ENCODE measurements at regions not wholly inside any gene's neighbourhood (a gene's known extent, or its start where the extent isn't known, plus 50 kb on each side); places are given as distances from the start of the nearest gene placed in this dataset.

DNA sequence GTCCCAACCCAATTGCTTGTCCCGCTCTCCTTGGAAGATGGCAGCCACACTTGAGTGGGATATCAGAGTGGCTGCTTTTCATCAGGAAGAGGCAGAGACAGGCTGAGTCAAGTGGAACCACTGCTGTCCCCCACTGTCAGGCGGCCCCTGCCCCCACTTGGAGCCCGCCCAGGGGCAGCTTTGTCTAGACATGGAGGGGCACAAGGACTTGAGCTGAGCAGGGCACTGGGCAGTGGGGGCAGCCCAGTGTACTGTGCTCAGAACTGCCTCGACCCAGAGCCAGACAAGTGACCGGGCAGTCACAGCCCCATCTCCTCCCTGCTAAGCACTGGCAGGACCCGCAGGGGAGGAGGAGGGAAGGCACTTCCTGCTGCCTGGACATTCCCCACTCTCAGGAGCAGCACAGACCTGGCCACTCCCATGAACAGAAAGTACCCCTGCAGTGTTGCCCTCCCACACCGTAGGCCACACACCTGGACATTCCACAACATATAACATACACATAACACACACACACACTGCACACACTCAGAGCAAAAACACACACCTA, 91.0 kb downstream of the MRPL36 start:
- POLR2A ChIA-PET: no interaction called here

DNA sequence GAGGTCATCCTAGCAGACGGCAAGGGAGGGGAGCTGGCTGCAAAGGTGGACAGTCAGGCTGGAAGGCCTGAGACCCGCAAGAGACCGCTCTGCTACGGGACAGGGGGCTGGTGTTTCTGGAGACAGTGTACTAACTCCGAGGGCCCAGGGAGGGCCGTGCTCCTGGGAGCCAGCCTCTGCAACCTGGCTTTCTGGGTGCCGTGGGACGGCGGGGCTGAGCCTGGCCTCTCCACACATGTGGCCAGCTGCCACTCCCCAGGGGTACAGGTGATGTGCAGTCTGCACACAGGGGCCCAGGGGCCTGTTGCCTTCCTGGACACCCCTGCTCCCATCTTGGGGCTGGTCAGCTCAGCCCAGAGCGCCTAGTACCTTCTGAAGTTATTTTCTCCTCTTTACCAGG, 92.2 kb downstream of the MRPL36 start:
- peaks cover 0 to 11% (median 0%) of the 10 kb centered on the region in 3 donors for H3K9me3 ChIP-seq (ENCODE audit: control extremely low read depth in 1 of 3, control insufficient read depth in 2 of 3, insufficient read depth in 1 of 3, low read length in 2 of 3)
- no peak overlapping the region for H3K9ac ChIP-seq (ENCODE audit: low read length)
- WGBS (ENCODE audit: insufficient coverage): 93% methylated on average over 9 of the region's 10 CpGs
- Mint-ChIP-seq H3K4me3 (no peak overlapping the region), H3K9me3 (ENCODE audit: insufficient read depth) (no peaks in the 10 kb centered on the region), H3K4me1 (peaks cover 4% of the 10 kb centered on the region), H3K27me3 (peaks cover 50% of the 10 kb centered on the region), H3K27ac (no peak overlapping the region)
- no peaks in the 10 kb centered on the region for H3K4me1 ChIP-seq (ENCODE audit: control insufficient read depth in 2 of 2, insufficient read depth in 2 of 2, low read length in 2 of 2)
- TF ChIP-seq, protein P1, sequence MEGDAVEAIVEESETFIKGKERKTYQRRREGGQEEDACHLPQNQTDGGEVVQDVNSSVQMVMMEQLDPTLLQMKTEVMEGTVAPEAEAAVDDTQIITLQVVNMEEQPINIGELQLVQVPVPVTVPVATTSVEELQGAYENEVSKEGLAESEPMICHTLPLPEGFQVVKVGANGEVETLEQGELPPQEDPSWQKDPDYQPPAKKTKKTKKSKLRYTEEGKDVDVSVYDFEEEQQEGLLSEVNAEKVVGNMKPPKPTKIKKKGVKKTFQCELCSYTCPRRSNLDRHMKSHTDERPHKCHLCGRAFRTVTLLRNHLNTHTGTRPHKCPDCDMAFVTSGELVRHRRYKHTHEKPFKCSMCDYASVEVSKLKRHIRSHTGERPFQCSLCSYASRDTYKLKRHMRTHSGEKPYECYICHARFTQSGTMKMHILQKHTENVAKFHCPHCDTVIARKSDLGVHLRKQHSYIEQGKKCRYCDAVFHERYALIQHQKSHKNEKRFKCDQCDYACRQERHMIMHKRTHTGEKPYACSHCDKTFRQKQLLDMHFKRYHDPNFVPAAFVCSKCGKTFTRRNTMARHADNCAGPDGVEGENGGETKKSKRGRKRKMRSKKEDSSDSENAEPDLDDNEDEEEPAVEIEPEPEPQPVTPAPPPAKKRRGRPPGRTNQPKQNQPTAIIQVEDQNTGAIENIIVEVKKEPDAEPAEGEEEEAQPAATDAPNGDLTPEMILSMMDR (IDR thresholded peaks at IDR 0.05): no peak
- no peak for TF ChIP-seq EZH2 (IDR thresholded peaks at IDR 0.05; ENCODE audit: borderline replicate concordance, insufficient read depth, low read depth, low read length, poor library complexity, severe bottlenecking)
- intact Hi-C loops (cut with micrococcal nuclease): no loop called here
- H3K27me3 ChIP-seq (replicated peaks in 1 of 4; ENCODE audit: control extremely low read depth in 1 of 4, control insufficient read depth in 3 of 4, insufficient read depth in 4 of 4, low read length in 3 of 4): peaks cover 0 to 26% (median 4%) of the 10 kb centered on the region in 4 experiments
- H4K20me1 ChIP-seq (ENCODE audit: control insufficient read depth, insufficient read depth, low read length, poor library complexity, severe bottlenecking): no peaks in the 10 kb centered on the region
- no peak overlapping the region for H3K4me2 ChIP-seq (replicated peaks; ENCODE audit: low read depth, low read length, poor library complexity, severe bottlenecking)
- no peaks in the 10 kb centered on the region for H3K36me3 ChIP-seq (replicated peaks in 1 of 2; ENCODE audit: control extremely low read depth in 1 of 2, control insufficient read depth in 1 of 2, extremely low read depth in 1 of 2, insufficient read depth in 2 of 2, low read length in 1 of 2)
- H3K27ac ChIP-seq (ENCODE audit: low read length in 2 of 2): no peak overlapping the region
- no peaks in the 10 kb centered on the region for H3K79me2 ChIP-seq (ENCODE audit: control insufficient read depth, insufficient read depth, low read length)
- DNase-seq (no peak), ATAC-seq (ENCODE audit: low read depth) (no peak)
- ChIA-PET POLR2A (no interaction called here), CTCF (no interaction called here)
- no peak overlapping the region for H2AFZ ChIP-seq (ENCODE audit: insufficient read depth, low read depth, low read length, poor library complexity, severe bottlenecking)
- H3K4me3 ChIP-seq (ENCODE audit: control extremely low read depth in 1 of 5, extremely low read depth in 1 of 5, insufficient read depth in 1 of 5, low read depth in 2 of 5, low read length in 4 of 5): no peak overlapping the region

More for the DNA sequence above, 91.0 kb downstream of the MRPL36 start:
- H3K4me1 ChIP-seq (ENCODE audit: control insufficient read depth in 2 of 2, insufficient read depth in 2 of 2, low read length in 2 of 2): no peaks in the 10 kb centered on the region
- DNase-seq: no peak
- no peak overlapping the region for H2AFZ ChIP-seq (ENCODE audit: insufficient read depth, low read depth, low read length, poor library complexity, severe bottlenecking)
- H3K36me3 ChIP-seq (replicated peaks in 1 of 2; ENCODE audit: control extremely low read depth in 1 of 2, control insufficient read depth in 1 of 2, extremely low read depth in 1 of 2, insufficient read depth in 2 of 2, low read length in 1 of 2): no peaks in the 10 kb centered on the region
- 68% methylated on average over 5 of the region's 7 CpGs for WGBS (ENCODE audit: insufficient coverage)
- H3K79me2 ChIP-seq (ENCODE audit: control insufficient read depth, insufficient read depth, low read length): no peaks in the 10 kb centered on the region
- H3K4me3 ChIP-seq (ENCODE audit: control extremely low read depth in 1 of 5, extremely low read depth in 1 of 5, insufficient read depth in 1 of 5, low read depth in 2 of 5, low read length in 4 of 5): no peak overlapping the region
- H3K4me1 Mint-ChIP-seq: peaks cover 4% of the 10 kb centered on the region
- CTCF ChIA-PET: no interaction called here
- no peak overlapping the region for H3K4me2 ChIP-seq (replicated peaks; ENCODE audit: low read depth, low read length, poor library complexity, severe bottlenecking)
- H4K20me1 ChIP-seq (ENCODE audit: control insufficient read depth, insufficient read depth, low read length, poor library complexity, severe bottlenecking): no peaks in the 10 kb centered on the region
- no peak overlapping the region for H3K4me3 Mint-ChIP-seq
- H3K9ac ChIP-seq (ENCODE audit: low read length): no peak overlapping the region
- TF ChIP-seq, protein P1 (IDR thresholded peaks at IDR 0.05): no peak
- TF ChIP-seq EZH2 (IDR thresholded peaks at IDR 0.05; ENCODE audit: borderline replicate concordance, insufficient read depth, low read depth, low read length, poor library complexity, severe bottlenecking): no peak
- no peak for ATAC-seq (ENCODE audit: low read depth)
- no peak overlapping the region for H3K27ac Mint-ChIP-seq
- peaks cover 0 to 11% (median 0%) of the 10 kb centered on the region in 3 donors for H3K9me3 ChIP-seq (ENCODE audit: control extremely low read depth in 1 of 3, control insufficient read depth in 2 of 3, insufficient read depth in 1 of 3, low read length in 2 of 3)
- no peak overlapping the region for H3K27ac ChIP-seq (ENCODE audit: low read length in 2 of 2)
- no peaks in the 10 kb centered on the region for H3K9me3 Mint-ChIP-seq (ENCODE audit: insufficient read depth)
- intact Hi-C loops (cut with micrococcal nuclease): no loop called here
- H3K27me3 Mint-ChIP-seq: peaks cover 41% of the 10 kb centered on the region
- H3K27me3 ChIP-seq (replicated peaks in 1 of 4; ENCODE audit: control extremely low read depth in 1 of 4, control insufficient read depth in 3 of 4, insufficient read depth in 4 of 4, low read length in 3 of 4): peaks cover 0 to 24% (median 4%) of the 10 kb centered on the region in 4 experiments
